ENCODE measurements at regions not wholly inside any gene's neighbourhood (a gene's known extent, or its start where the extent isn't known, plus 50 kb on each side); places are given as distances from the start of the nearest gene placed in this dataset.

DNA sequence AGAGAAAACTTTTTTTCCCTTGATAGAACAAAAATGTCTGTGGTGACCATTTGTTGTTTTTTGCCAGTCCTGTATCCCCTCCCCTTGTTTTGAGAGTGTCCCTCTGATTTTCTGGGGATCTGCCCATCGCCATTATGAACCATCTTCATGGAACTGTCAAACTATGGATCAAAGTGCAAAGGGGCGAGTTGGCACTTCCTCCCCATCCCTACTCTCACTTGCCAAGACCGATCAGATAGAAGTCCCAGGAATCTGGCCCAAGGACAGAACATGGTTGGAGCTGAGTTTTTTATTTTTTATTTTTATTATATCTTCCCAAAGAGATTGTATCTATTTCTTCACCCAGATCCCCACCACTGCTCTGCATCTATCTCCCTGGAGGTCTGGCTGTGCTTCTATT, 221.4 kb downstream of the IKZF2 start:
- TF ChIP-seq CTCF (IDR thresholded peaks at IDR 0.05; ENCODE audit: unreplicated experiment), result no peak
- H3K9me3 Mint-ChIP-seq, result peaks cover 1% of the 10 kb centered on the region
- H3K27me3 Mint-ChIP-seq (ENCODE audit: low read depth), result no peaks in the 10 kb centered on the region
- peaks cover 15% of the 10 kb centered on the region for H3K4me1 Mint-ChIP-seq
- H3K27ac Mint-ChIP-seq, result no peak overlapping the region
- no peak for DNase-seq (ENCODE audit: low spot score in 2 of 2, unreplicated experiment in 2 of 2)
- H3K4me3 Mint-ChIP-seq, result no peak overlapping the region
- no peaks in the 10 kb centered on the region for H3K36me3 Mint-ChIP-seq

- H3K27me3 Mint-ChIP-seq (ENCODE audit: low read depth), result no peaks in the 10 kb centered on the region
- no peak for TF ChIP-seq CTCF (IDR thresholded peaks at IDR 0.05; ENCODE audit: unreplicated experiment)
- no peak for DNase-seq (ENCODE audit: low spot score in 2 of 2, unreplicated experiment in 2 of 2)
Observed at GRCh38 chr2:212929116-212929515, 222.3 kb downstream of the IKZF2 start.

DNA sequence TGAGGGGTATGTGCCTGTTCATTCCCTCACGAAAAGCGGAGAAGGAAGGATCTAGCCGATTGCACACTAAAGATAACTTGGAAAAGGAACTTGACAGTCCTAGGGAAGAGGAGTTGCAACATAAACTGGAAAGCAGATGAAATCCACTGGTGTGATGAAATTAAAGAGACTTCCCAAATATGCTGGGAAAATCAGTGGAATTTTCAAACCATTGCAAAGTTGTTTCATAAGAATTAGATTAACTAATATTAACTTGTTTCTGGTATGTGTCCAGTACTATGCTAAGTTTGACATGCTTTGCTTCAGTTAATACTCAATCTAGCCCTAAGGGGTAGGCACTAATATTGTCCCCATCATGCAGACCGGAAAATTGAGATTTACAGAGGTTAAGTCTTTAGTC, 222.7 kb downstream of the IKZF2 start:
- Mint-ChIP-seq H3K9me3 (peaks cover 4% of the 10 kb centered on the region), H3K36me3 (no peaks in the 10 kb centered on the region), H3K27me3 (ENCODE audit: low read depth) (no peaks in the 10 kb centered on the region), H3K4me3 (no peak overlapping the region), H3K27ac (no peak overlapping the region), H3K4me1 (peaks cover 15% of the 10 kb centered on the region)
- TF ChIP-seq CTCF (IDR thresholded peaks at IDR 0.05; ENCODE audit: unreplicated experiment), result no peak
- DNase-seq (ENCODE audit: low spot score in 2 of 2, unreplicated experiment in 2 of 2), result no peak

More at GRCh38 chr2:212929116-212929515, 222.3 kb downstream of the IKZF2 start:
- H3K36me3 Mint-ChIP-seq, result no peaks in the 10 kb centered on the region
- H3K9me3 Mint-ChIP-seq, result peaks cover 4% of the 10 kb centered on the region
- H3K4me3 Mint-ChIP-seq, result no peak overlapping the region
- peaks cover 15% of the 10 kb centered on the region for H3K4me1 Mint-ChIP-seq
- H3K27ac Mint-ChIP-seq, result no peak overlapping the region

GRCh38 chr2:212926940-212927339, 224.5 kb downstream of the IKZF2 start:
- TF ChIP-seq CTCF (IDR thresholded peaks at IDR 0.05; ENCODE audit: unreplicated experiment), result no peak
- Mint-ChIP-seq H3K4me3 (no peak overlapping the region), H3K36me3 (no peaks in the 10 kb centered on the region), H3K27ac (no peak overlapping the region), H3K9me3 (peaks cover 4% of the 10 kb centered on the region), H3K27me3 (ENCODE audit: low read depth) (no peaks in the 10 kb centered on the region), H3K4me1 (peaks cover 15% of the 10 kb centered on the region)
- no peak for DNase-seq (ENCODE audit: low spot score in 2 of 2, unreplicated experiment in 2 of 2)

- H3K4me1 Mint-ChIP-seq, result peaks cover 14% of the 10 kb centered on the region
- no peak overlapping the region for H3K27ac Mint-ChIP-seq
- H3K9me3 Mint-ChIP-seq, result peaks cover 8% of the 10 kb centered on the region
- no peak for TF ChIP-seq CTCF (IDR thresholded peaks at IDR 0.05; ENCODE audit: unreplicated experiment)
- no peaks in the 10 kb centered on the region for H3K27me3 Mint-ChIP-seq (ENCODE audit: low read depth)
- no peaks in the 10 kb centered on the region for H3K36me3 Mint-ChIP-seq
- no peak for DNase-seq (ENCODE audit: low spot score in 2 of 2, unreplicated experiment in 2 of 2)
- no peak overlapping the region for H3K4me3 Mint-ChIP-seq
Observed at GRCh38 chr2:212923393-212923792, 228.0 kb downstream of the IKZF2 start.

DNA sequence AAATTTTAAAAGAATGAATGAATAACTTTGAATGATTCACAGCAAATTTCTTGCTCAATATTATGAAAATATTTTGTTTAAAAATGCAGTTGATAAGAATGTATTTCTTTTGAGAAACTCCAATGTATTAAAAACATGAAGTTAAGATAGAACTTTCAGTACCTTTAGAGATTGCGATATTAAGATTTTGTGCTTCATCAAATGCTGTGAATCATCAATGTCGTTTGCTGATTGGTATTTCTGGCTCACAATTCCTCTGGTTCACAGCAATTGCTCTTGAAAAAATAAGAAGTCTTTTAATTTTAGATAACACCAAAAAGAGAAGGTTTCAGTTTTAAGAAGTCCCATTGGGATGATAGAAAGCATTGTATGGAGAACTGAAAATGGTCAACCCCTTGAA, 228.7 kb downstream of the IKZF2 start:
- Mint-ChIP-seq H3K9me3 (peaks cover 8% of the 10 kb centered on the region), H3K27ac (no peak overlapping the region), H3K4me3 (no peak overlapping the region), H3K36me3 (no peaks in the 10 kb centered on the region), H3K27me3 (ENCODE audit: low read depth) (no peaks in the 10 kb centered on the region), H3K4me1 (peaks cover 14% of the 10 kb centered on the region)
- DNase-seq (ENCODE audit: low spot score in 2 of 2, unreplicated experiment in 2 of 2), result no peak
- TF ChIP-seq CTCF (IDR thresholded peaks at IDR 0.05; ENCODE audit: unreplicated experiment), result no peak
